Natural killer cell (primary cell): ENCODE measurements at regions not wholly inside any gene's neighbourhood (a gene's known extent, or its start where the extent isn't known, plus 50 kb on each side); places are given as distances from the start of the nearest gene placed in this dataset.

Experiments used
- ATAC-seq, 3 donors: fragments of 150-1000 bp in 2 of 3; fragments of 200-7000 bp in 1 of 3; cut with Tn5 transposase; 1 replicate in 1 of 3; 2 replicates in 2 of 3; pipeline ENCODE4 v1.10.0; 2021; ENCODE audit warnings: mild to moderate bottlenecking in 2 of 3, moderate library complexity in 2 of 3
- DNase-seq, 2 donors: peaks; one replicate each; pipeline versions ENCODE4 v3.0.0 to v3.0.0-alpha.2; 2013 to 2021; ENCODE audit warnings: mixed read lengths in 1 of 2
- H3K27ac ChIP-seq: one replicate; pipeline ENCODE4 v1.5.1; 2013; ENCODE audit warnings: mild to moderate bottlenecking, low read length
- H3K27me3 ChIP-seq: one replicate; pipeline ENCODE4 v1.6.1; 2013; ENCODE audit warnings: low read length; ENCODE audit not compliant: control insufficient read depth, insufficient read depth
- H3K36me3 ChIP-seq: one replicate; pipeline ENCODE4 v1.6.1; 2013; ENCODE audit warnings: low read length; ENCODE audit not compliant: control insufficient read depth, insufficient read depth
- H3K4me1 ChIP-seq: one replicate; pipeline ENCODE4 v1.6.1; 2013; ENCODE audit warnings: low read length; ENCODE audit not compliant: control insufficient read depth, insufficient read depth
- H3K4me3 ChIP-seq: one replicate; pipeline ENCODE4 v1.5.1; 2013; ENCODE audit warnings: low read length
- H3K9me3 ChIP-seq: one replicate; pipeline ENCODE4 v1.6.1; 2013; ENCODE audit warnings: low read length; ENCODE audit not compliant: control insufficient read depth, insufficient read depth
- H3K27ac Mint-ChIP-seq, 2 donors: one replicate each; pipeline ENCODE4 v1.8.0; 2022; ENCODE audit warnings: mild to moderate bottlenecking in 2 of 2, mixed read lengths in 2 of 2, moderate library complexity in 1 of 2
- H3K27me3 Mint-ChIP-seq, 2 donors: one replicate each; pipeline ENCODE4 v1.8.0; 2022; ENCODE audit warnings: low read depth in 2 of 2, mixed read lengths in 2 of 2
- H3K36me3 Mint-ChIP-seq: one replicate; pipeline ENCODE4 v1.8.0; 2022; ENCODE audit warnings: mixed read lengths
- H3K4me1 Mint-ChIP-seq, 2 donors: one replicate each; pipeline ENCODE4 v1.8.0; 2022; ENCODE audit warnings: mixed read lengths in 2 of 2
- H3K4me3 Mint-ChIP-seq: one replicate; pipeline ENCODE4 v1.8.0; 2022; ENCODE audit warnings: mild to moderate bottlenecking, moderate library complexity, mixed read lengths
- H3K9me3 Mint-ChIP-seq, 2 donors: one replicate each; pipeline ENCODE4 v1.8.0; 2022; ENCODE audit warnings: mixed read lengths in 2 of 2
- WGBS: methylation state at CpG from one replicate; pipeline ENCODE4 v1.1.7; 2013; ENCODE audit warnings: missing lambda C conversion rate; ENCODE audit not compliant: insufficient coverage; 5-methylcytosine and 5-hydroxymethylcytosine counted together
- intact Hi-C: fragments of 100-400 bp; cut with micrococcal nuclease; formaldehyde crosslinking; loops from one replicate; pipeline ENCODE4 v1.14.2; 2022
- TF ChIP-seq, protein P1 (sequence below): fragments of 200-600 bp; IDR thresholded peaks from one replicate; pipeline ENCODE4 v1.8.0; 2022; ENCODE audit warnings: antibody characterized with exemption

DNA sequence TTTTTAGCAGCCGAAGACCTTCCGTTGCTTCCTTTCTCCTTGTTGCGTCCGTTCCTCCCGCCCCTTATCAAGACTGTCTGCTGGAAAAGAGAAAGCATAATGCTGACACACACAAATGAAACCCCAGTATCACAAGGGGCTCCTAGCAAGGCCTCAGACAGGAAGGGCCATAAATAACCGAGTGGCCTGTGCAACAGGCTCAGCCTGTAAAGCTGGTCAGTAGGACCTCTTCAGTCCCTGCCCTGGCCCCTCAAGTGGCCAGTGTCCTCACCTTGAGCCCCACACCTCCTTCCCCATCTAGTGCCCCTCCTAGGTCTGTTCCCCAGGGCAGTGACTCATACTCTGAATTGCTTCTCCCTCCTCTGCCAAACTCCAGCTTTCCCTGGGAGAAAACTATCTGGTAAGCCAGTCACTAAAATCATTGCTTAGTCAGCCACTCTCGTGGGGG, 174.6 kb upstream of the IL12B start:
- Histone ChIP-seq H3K4me1 (no peaks in the 10 kb centered on the region), H3K27me3 (no peaks in the 10 kb centered on the region), H3K4me3 (no peak overlapping the region), H3K36me3 (no peaks in the 10 kb centered on the region), H3K27ac (no peak overlapping the region), H3K9me3 (no peaks in the 10 kb centered on the region)
- DNase-seq (no peak), ATAC-seq (no peak)
- H3K4me1 Mint-ChIP-seq, result no peaks in the 10 kb centered on the region
- intact Hi-C loops, result no loop called here
- H3K9me3 Mint-ChIP-seq, result no peaks in the 10 kb centered on the region
- H3K36me3 Mint-ChIP-seq, result no peaks in the 10 kb centered on the region
- H3K4me3 Mint-ChIP-seq, result no peak overlapping the region
- no peak overlapping the region for H3K27ac Mint-ChIP-seq
- TF ChIP-seq, protein P1, sequence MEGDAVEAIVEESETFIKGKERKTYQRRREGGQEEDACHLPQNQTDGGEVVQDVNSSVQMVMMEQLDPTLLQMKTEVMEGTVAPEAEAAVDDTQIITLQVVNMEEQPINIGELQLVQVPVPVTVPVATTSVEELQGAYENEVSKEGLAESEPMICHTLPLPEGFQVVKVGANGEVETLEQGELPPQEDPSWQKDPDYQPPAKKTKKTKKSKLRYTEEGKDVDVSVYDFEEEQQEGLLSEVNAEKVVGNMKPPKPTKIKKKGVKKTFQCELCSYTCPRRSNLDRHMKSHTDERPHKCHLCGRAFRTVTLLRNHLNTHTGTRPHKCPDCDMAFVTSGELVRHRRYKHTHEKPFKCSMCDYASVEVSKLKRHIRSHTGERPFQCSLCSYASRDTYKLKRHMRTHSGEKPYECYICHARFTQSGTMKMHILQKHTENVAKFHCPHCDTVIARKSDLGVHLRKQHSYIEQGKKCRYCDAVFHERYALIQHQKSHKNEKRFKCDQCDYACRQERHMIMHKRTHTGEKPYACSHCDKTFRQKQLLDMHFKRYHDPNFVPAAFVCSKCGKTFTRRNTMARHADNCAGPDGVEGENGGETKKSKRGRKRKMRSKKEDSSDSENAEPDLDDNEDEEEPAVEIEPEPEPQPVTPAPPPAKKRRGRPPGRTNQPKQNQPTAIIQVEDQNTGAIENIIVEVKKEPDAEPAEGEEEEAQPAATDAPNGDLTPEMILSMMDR, result no peak
- WGBS, result 36% methylated on average over 6 of the region's 7 CpGs
- H3K27me3 Mint-ChIP-seq, result peaks cover 3 to 9% of the 10 kb centered on the region in 2 donors

DNA sequence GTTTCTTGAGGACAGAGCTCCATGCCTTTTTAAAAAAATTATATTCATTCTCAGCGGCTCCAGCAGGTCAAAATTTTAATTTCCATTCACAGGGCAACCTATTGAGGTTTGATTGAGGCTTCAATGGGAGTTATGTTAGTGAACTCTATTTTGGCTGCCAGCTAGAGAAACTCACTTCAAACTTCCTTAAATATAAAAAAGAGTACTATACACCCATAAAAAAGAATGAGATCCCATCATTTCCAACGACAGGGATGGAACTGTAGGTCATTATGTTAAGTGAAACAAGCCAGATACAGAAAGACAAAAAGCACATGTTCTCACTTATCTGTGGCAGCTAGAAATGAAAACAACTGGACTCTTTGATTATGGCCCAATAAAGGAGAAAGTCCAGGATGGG, 176.8 kb upstream of the IL12B start:
- intact Hi-C loops, result no loop called here
- peaks cover 3 to 13% of the 10 kb centered on the region in 2 donors for H3K27me3 Mint-ChIP-seq

DNA sequence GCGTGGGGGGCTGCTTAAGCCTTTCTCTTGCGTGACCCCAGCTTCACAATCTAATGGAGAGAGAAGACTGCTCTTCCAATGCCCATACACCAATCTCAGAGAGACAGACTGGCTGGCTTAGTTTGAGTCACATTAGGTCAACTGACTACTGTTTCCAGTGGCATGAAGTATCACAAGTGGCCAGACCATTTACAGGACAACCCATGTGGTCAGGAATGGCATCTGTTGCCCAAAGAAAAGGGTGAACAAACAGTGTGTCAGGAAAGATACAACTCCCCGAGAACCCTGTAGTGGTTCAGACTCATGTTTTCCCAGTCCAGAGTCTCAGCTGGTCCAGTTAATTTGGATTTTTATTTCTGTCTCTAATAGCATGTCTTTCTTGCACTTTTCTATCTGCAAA, 177.4 kb upstream of the IL12B start:
- Histone ChIP-seq H3K4me1 (no peaks in the 10 kb centered on the region), H3K27ac (no peak overlapping the region), H3K9me3 (no peaks in the 10 kb centered on the region), H3K4me3 (no peak overlapping the region), H3K27me3 (no peaks in the 10 kb centered on the region), H3K36me3 (no peaks in the 10 kb centered on the region)
- WGBS, result 94% methylated on average over 3 of the region's 3 CpGs
- no peak overlapping the region for H3K27ac Mint-ChIP-seq
- DNase-seq (no peak), ATAC-seq (no peak)
- TF ChIP-seq, protein P1, result no peak
- no peaks in the 10 kb centered on the region for H3K4me1 Mint-ChIP-seq
- H3K36me3 Mint-ChIP-seq, result no peaks in the 10 kb centered on the region
- H3K4me3 Mint-ChIP-seq, result no peak overlapping the region
- peaks cover 4 to 19% of the 10 kb centered on the region in 2 donors for H3K27me3 Mint-ChIP-seq
- H3K9me3 Mint-ChIP-seq, result no peaks in the 10 kb centered on the region
- intact Hi-C loops, result no loop called here

More for the DNA sequence above, 176.8 kb upstream of the IL12B start:
- H3K9me3 ChIP-seq, result no peaks in the 10 kb centered on the region
- no peaks in the 10 kb centered on the region for H3K27me3 ChIP-seq
- no peaks in the 10 kb centered on the region for H3K4me1 ChIP-seq
- no peaks in the 10 kb centered on the region for H3K36me3 Mint-ChIP-seq
- no peak overlapping the region for H3K27ac ChIP-seq
- 100% methylated on average over 1 of the region's 2 CpGs for WGBS
- TF ChIP-seq, protein P1, result no peak
- no peak overlapping the region for H3K27ac Mint-ChIP-seq
- H3K4me3 Mint-ChIP-seq, result no peak overlapping the region
- DNase-seq, result no peak
- H3K36me3 ChIP-seq, result no peaks in the 10 kb centered on the region
- H3K4me3 ChIP-seq, result no peak overlapping the region
- ATAC-seq, result no peak
- H3K4me1 Mint-ChIP-seq, result no peaks in the 10 kb centered on the region
- no peaks in the 10 kb centered on the region for H3K9me3 Mint-ChIP-seq

DNA sequence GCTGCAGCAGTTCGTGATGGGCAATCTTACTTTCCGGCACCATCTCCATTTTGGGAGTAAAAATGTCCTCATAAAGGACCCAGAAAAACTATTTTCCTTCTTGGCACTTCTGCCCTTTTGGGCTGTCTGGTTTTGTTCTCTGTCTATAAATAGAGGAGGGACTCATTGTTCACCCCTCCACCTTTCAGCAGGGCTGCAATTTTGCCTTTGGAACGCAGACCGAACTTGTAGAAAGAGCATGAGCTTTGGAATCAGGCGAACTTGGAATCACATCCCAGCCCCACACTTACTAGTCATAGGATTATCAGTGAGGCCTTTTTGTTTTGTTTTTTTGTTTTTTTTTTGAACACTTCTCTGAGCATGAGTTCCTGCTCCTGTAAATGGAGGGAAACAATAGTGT, 178.1 kb upstream of the IL12B start:
- intact Hi-C loops, result no loop called here
- ATAC-seq, result no peak
- WGBS, result 87% methylated on average over 2 of the region's 5 CpGs
- no peak overlapping the region for H3K27ac ChIP-seq
- H3K9me3 ChIP-seq, result no peaks in the 10 kb centered on the region
- TF ChIP-seq, protein P1, result no peak
- no peak for DNase-seq
- no peaks in the 10 kb centered on the region for H3K36me3 ChIP-seq
- no peaks in the 10 kb centered on the region for H3K4me1 Mint-ChIP-seq
- H3K27ac Mint-ChIP-seq, result no peak overlapping the region
- H3K36me3 Mint-ChIP-seq, result no peaks in the 10 kb centered on the region
- peaks cover 6 to 21% of the 10 kb centered on the region in 2 donors for H3K27me3 Mint-ChIP-seq
- H3K27me3 ChIP-seq, result no peaks in the 10 kb centered on the region
- H3K4me3 Mint-ChIP-seq, result no peak overlapping the region
- H3K9me3 Mint-ChIP-seq, result no peaks in the 10 kb centered on the region
- H3K4me1 ChIP-seq, result no peaks in the 10 kb centered on the region
- H3K4me3 ChIP-seq, result no peak overlapping the region
